ENCODE measurements at regions not wholly inside any gene's neighbourhood (a gene's known extent, or its start where the extent isn't known, plus 50 kb on each side); places are given as distances from the start of the nearest gene placed in this dataset.

GRCh38 chrX:68998716-68999115 is 166.5 kb downstream of the PJA1 start:
- TF ChIP-seq CTCF (IDR thresholded peaks at IDR 0.05): no peak
- Histone ChIP-seq H3K9me3 (no peaks in the 10 kb centered on the region), H3K4me1 (no peaks in the 10 kb centered on the region), H3K4me3 (no peak overlapping the region), H3K27ac (peak overlapping the region; percentile 28), H3K36me3 (no peaks in the 10 kb centered on the region), H3K9ac (ENCODE audit: low read depth in 2 of 2, low read length in 2 of 2) (no peak overlapping the region), H3K27me3 (no peaks in the 10 kb centered on the region)
- intact Hi-C loops (cut with DNase I): no loop called here
- DNase-seq: no peak

- H3K36me3 ChIP-seq: no peaks in the 10 kb centered on the region
- TF ChIP-seq CTCF (IDR thresholded peaks at IDR 0.05): no peak
- H3K4me1 ChIP-seq: no peaks in the 10 kb centered on the region
- no peak overlapping the region for H3K9ac ChIP-seq (ENCODE audit: low read depth in 2 of 2, low read length in 2 of 2)
- intact Hi-C loops (cut with DNase I): no loop called here
- no peaks in the 10 kb centered on the region for H3K27me3 ChIP-seq
- H3K4me3 ChIP-seq: no peak overlapping the region
- H3K9me3 ChIP-seq: no peaks in the 10 kb centered on the region
- H3K27ac ChIP-seq: no peak overlapping the region
- DNase-seq: peak; percentile 52
Observed at GRCh38 chrX:68997911-68998310, 167.3 kb downstream of the PJA1 start.

- no peaks in the 10 kb centered on the region for H3K4me1 ChIP-seq
- TF ChIP-seq CTCF (IDR thresholded peaks at IDR 0.05): no peak
- intact Hi-C loops (cut with DNase I): no loop called here
- no peak for DNase-seq
- no peak overlapping the region for H3K4me3 ChIP-seq
- H3K27ac ChIP-seq: no peak overlapping the region
- no peaks in the 10 kb centered on the region for H3K27me3 ChIP-seq
- no peaks in the 10 kb centered on the region for H3K36me3 ChIP-seq
- H3K9me3 ChIP-seq: no peaks in the 10 kb centered on the region
- no peak overlapping the region for H3K9ac ChIP-seq (ENCODE audit: low read depth in 2 of 2, low read length in 2 of 2)
Observed at GRCh38 chrX:68997511-68997910, 167.7 kb downstream of the PJA1 start.

GRCh38 chrX:68995780-68996551 is 167.1 kb downstream of the EFNB1 start:
- no peaks in the 10 kb centered on the region for H3K27me3 ChIP-seq

GRCh38 chrX:68995386-68995779 is 166.6 kb downstream of the EFNB1 start:
- no peaks in the 10 kb centered on the region for H3K4me1 ChIP-seq
- no peak for DNase-seq
- H3K27me3 ChIP-seq: no peaks in the 10 kb centered on the region
- H3K9ac ChIP-seq (ENCODE audit: low read depth in 2 of 2, low read length in 2 of 2): peak overlapping the region in 1 of 2 donors; percentile 31
- no peaks in the 10 kb centered on the region for H3K36me3 ChIP-seq
- intact Hi-C loops (cut with DNase I): no loop called here
- H3K4me3 ChIP-seq: no peak overlapping the region
- H3K9me3 ChIP-seq: no peaks in the 10 kb centered on the region
- H3K27ac ChIP-seq: peak overlapping the region; percentile 78
- no peak for TF ChIP-seq CTCF (IDR thresholded peaks at IDR 0.05)

More at GRCh38 chrX:68995780-68996551, 167.1 kb downstream of the EFNB1 start:
- peak overlapping the region; percentile 31 to 47 for H3K9ac ChIP-seq (ENCODE audit: low read depth in 2 of 2, low read length in 2 of 2)
- intact Hi-C loops (cut with DNase I): no loop called here
- peak; percentile 78 for DNase-seq
- no peaks in the 10 kb centered on the region for H3K4me1 ChIP-seq
- no peaks in the 10 kb centered on the region for H3K36me3 ChIP-seq
- H3K27ac ChIP-seq: peak overlapping the region; percentile 78
- no peaks in the 10 kb centered on the region for H3K9me3 ChIP-seq
- H3K4me3 ChIP-seq: peak overlapping the region; percentile 4
- no peak for TF ChIP-seq CTCF (IDR thresholded peaks at IDR 0.05)

All from colonic mucosa (tissue), 4 donors.